MM.1S (cell line): ENCODE measurements at regions not wholly inside any gene's neighbourhood (a gene's known extent, or its start where the extent isn't known, plus 50 kb on each side); places are given as distances from the start of the nearest gene placed in this dataset.

Experiments used
- DNase-seq: peaks from one replicate; pipeline ENCODE4 v3.0.0-alpha.2; 2015
- H2AFZ ChIP-seq: fragments of 300-600 bp; sonication (generic); 2 replicates; pipeline ENCODE4 v1.6.0; 2016; ENCODE audit warnings: antibody characterized with exemption, low read length
- H3F3A ChIP-seq: fragments of 300-600 bp; sonication (generic); 2 replicates; pipeline ENCODE4 v1.6.1; 2016; ENCODE audit warnings: mild to moderate bottlenecking, antibody characterized with exemption, low read length, moderate library complexity, mixed read lengths; ENCODE audit not compliant: insufficient read depth
- H3K27ac ChIP-seq: fragments of 300-600 bp; sonication (generic); 2 replicates; pipeline ENCODE4 v1.5.1; 2016; ENCODE audit warnings: mild to moderate bottlenecking, low read length
- H3K27me3 ChIP-seq: fragments of 300-600 bp; sonication (generic); replicated peaks from 2 replicates; pipeline ENCODE4 v1.6.0; 2016; ENCODE audit warnings: low read length; ENCODE audit not compliant: insufficient read depth
- H3K36me3 ChIP-seq: fragments of 300-600 bp; sonication (generic); replicated peaks from 2 replicates; pipeline ENCODE4 v1.6.1; 2016; ENCODE audit warnings: mild to moderate bottlenecking, low read length, mixed read lengths; ENCODE audit not compliant: insufficient read depth
- H3K4me1 ChIP-seq: fragments of 300-600 bp; sonication (generic); 2 replicates; pipeline ENCODE4 v1.6.1; 2016; ENCODE audit warnings: low read length, mixed read lengths
- H3K4me2 ChIP-seq: fragments of 300-600 bp; sonication (generic); 2 replicates; pipeline ENCODE4 v1.6.0; 2016; ENCODE audit warnings: low read depth, low read length
- H3K4me3 ChIP-seq: fragments of 300-600 bp; sonication (generic); 2 replicates; pipeline ENCODE4 v1.5.1; 2016; ENCODE audit warnings: low read length, mixed read lengths
- H3K79me2 ChIP-seq: fragments of 300-600 bp; sonication (generic); 2 replicates; pipeline ENCODE4 v1.6.1; 2016; ENCODE audit warnings: mixed run types, low read length, mixed read lengths
- H3K9ac ChIP-seq: fragments of 300-600 bp; sonication (generic); 2 replicates; pipeline ENCODE4 v1.6.1; 2016; ENCODE audit warnings: low read length, mixed read lengths
- H3K9me2 ChIP-seq: fragments of 300-600 bp; sonication (generic); replicated peaks from 2 replicates; pipeline ENCODE4 v1.6.1; 2016; ENCODE audit warnings: mild to moderate bottlenecking, low read length, mixed read lengths; ENCODE audit not compliant: insufficient read depth
- H3K9me3 ChIP-seq: fragments of 300-600 bp; sonication (generic); replicated peaks from 2 replicates; pipeline ENCODE4 v1.6.1; 2016; ENCODE audit warnings: mild to moderate bottlenecking, low read length, mixed read lengths; ENCODE audit not compliant: insufficient read depth
- H4K20me1 ChIP-seq: fragments of 300-600 bp; sonication (generic); 2 replicates; pipeline ENCODE4 v1.6.1; 2016; ENCODE audit warnings: mild to moderate bottlenecking, low read length, moderate library complexity, mixed read lengths; ENCODE audit not compliant: insufficient read depth
- CTCF ChIP-seq: fragments of 300-600 bp; sonication (generic); IDR thresholded peaks from 2 replicates; pipeline ENCODE4 v1.5.1; 2016; ENCODE audit warnings: antibody characterized with exemption, low read length, mixed read lengths
- EZH2 ChIP-seq: fragments of 300-600 bp; sonication (generic); optimal IDR thresholded peaks from 2 replicates; pipeline ENCODE3; 2017; ENCODE audit warnings: low read depth, mild to moderate bottlenecking, antibody characterized with exemption, low read length, mixed read lengths
- EZH2phosphoT487 ChIP-seq: fragments of 300-600 bp; sonication (generic); IDR thresholded peaks from 2 replicates; pipeline ENCODE4 v1.6.1; 2018; ENCODE audit warnings: antibody characterized with exemption, low read length

DNA sequence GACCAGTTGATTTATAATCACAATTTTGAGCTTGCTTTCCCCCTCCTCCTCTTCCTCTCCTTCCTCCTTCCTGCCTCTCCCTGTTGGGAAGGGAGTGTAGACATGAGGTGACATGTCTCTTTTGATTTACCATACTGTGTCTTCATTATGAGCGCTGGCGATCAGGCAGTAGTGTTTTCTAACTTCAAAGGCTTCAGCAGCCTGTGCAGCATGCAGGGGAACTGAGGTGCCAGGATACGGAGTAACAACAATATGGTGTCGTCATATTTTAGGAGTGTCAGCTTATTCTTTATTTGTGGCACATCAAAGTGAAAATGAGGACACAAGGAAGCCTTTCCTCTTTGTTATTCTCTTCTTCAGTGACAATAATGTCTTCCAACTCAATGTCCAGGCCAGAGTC lies 864.2 kb downstream of the SLC4A3 start:
- TF ChIP-seq CTCF (no peak), EZH2 (no peak), EZH2phosphoT487 (no peak)
- H3K79me2 ChIP-seq: no peaks in the 10 kb centered on the region
- H3K9ac ChIP-seq: no peak overlapping the region
- no peaks in the 10 kb centered on the region for H3K9me2 ChIP-seq
- DNase-seq: no peak
- H3K4me2 ChIP-seq: no peak overlapping the region
- H3K36me3 ChIP-seq: no peaks in the 10 kb centered on the region
- H3K27ac ChIP-seq: no peak overlapping the region
- no peak overlapping the region for H2AFZ ChIP-seq
- no peaks in the 10 kb centered on the region for H4K20me1 ChIP-seq
- H3K4me1 ChIP-seq: no peaks in the 10 kb centered on the region
- H3K4me3 ChIP-seq: no peak overlapping the region
- H3F3A ChIP-seq: no peaks in the 10 kb centered on the region
- H3K27me3 ChIP-seq: no peaks in the 10 kb centered on the region
- H3K9me3 ChIP-seq: no peaks in the 10 kb centered on the region

DNA sequence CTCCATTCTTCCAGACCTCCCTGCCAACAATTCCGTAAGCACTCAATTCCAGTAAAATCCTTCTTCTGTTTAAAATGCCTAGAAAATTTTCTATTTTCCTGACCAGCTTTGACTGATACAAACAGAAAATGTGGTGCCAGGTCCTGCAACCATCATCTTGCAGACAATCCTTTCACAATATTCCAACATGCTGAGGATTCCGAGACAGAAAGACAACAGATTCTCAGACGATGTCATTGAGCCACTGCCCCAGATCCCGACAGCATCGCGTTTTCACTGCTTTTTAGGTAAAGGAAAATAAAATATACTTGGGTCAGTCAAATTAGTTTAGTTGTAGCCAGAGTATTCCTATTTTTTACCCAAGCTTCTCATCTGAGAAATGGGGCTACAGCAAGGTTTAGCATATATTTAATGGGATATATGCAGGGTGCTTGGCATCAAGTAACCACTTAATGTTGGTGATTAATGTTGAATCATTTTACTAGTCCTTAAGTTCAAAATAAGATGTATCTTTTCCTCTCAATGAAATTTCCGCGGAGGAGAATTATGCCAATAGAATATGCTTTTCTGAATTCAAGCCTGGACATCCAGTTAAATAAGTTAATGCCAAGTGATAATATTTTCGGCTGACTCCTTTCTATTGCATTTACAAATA lies 866.6 kb downstream of the SLC4A3 start:
- Histone ChIP-seq H4K20me1 (no peaks in the 10 kb centered on the region), H3K36me3 (no peaks in the 10 kb centered on the region), H3K27me3 (no peaks in the 10 kb centered on the region), H2AFZ (no peak overlapping the region), H3K27ac (no peak overlapping the region), H3K9ac (no peak overlapping the region), H3K9me3 (no peaks in the 10 kb centered on the region), H3K79me2 (no peaks in the 10 kb centered on the region), H3K4me3 (no peak overlapping the region), H3K4me2 (no peak overlapping the region), H3F3A (no peaks in the 10 kb centered on the region), H3K9me2 (no peaks in the 10 kb centered on the region), H3K4me1 (no peaks in the 10 kb centered on the region)
- no peak for TF ChIP-seq EZH2
- no peak for DNase-seq

DNA sequence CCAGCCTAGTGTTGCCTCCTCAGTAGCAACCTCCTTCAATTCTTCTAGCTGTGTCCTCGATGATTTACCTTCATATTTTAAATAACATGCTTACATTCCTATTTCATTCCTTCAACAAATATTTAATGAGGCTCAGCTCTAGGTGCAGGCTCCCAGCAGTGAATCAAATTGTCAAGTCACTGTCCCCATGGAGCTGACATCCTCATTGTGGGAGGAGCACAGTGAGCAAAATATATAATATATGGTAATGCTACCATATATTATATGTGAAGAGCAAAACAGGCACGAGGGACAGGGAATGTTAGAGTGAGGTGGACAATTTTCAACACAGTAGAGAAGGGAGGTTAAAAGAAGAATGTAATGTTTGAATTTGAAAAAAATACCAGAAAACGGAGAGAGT lies 869.1 kb downstream of the SLC4A3 start:
- TF ChIP-seq EZH2 (no peak), CTCF (no peak), EZH2phosphoT487 (no peak)
- no peaks in the 10 kb centered on the region for H3K9me2 ChIP-seq
- no peaks in the 10 kb centered on the region for H4K20me1 ChIP-seq
- no peaks in the 10 kb centered on the region for H3K4me1 ChIP-seq
- H3K9ac ChIP-seq: no peak overlapping the region
- H2AFZ ChIP-seq: no peak overlapping the region
- no peak for DNase-seq
- no peak overlapping the region for H3K4me3 ChIP-seq
- no peaks in the 10 kb centered on the region for H3K36me3 ChIP-seq
- no peak overlapping the region for H3K4me2 ChIP-seq
- H3K9me3 ChIP-seq: no peaks in the 10 kb centered on the region
- no peaks in the 10 kb centered on the region for H3K27me3 ChIP-seq
- no peaks in the 10 kb centered on the region for H3F3A ChIP-seq
- no peak overlapping the region for H3K27ac ChIP-seq
- no peaks in the 10 kb centered on the region for H3K79me2 ChIP-seq

GRCh38 chr2:220499225-220499624 lies 871.8 kb downstream of the SLC4A3 start:
- no peaks in the 10 kb centered on the region for H3K79me2 ChIP-seq
- no peak for DNase-seq
- no peaks in the 10 kb centered on the region for H3K9me2 ChIP-seq
- no peak overlapping the region for H3K4me3 ChIP-seq
- no peaks in the 10 kb centered on the region for H3K9me3 ChIP-seq
- no peaks in the 10 kb centered on the region for H4K20me1 ChIP-seq
- H3F3A ChIP-seq: no peaks in the 10 kb centered on the region
- H2AFZ ChIP-seq: no peak overlapping the region
- H3K4me2 ChIP-seq: no peak overlapping the region
- TF ChIP-seq EZH2phosphoT487 (no peak), EZH2 (no peak), CTCF (no peak)
- no peaks in the 10 kb centered on the region for H3K27me3 ChIP-seq
- no peaks in the 10 kb centered on the region for H3K4me1 ChIP-seq
- H3K9ac ChIP-seq: no peak overlapping the region
- no peaks in the 10 kb centered on the region for H3K36me3 ChIP-seq
- no peak overlapping the region for H3K27ac ChIP-seq
